ENCODE measurements at regions not wholly inside any gene's neighbourhood (a gene's known extent, or its start where the extent isn't known, plus 50 kb on each side); places are given as distances from the start of the nearest gene placed in this dataset.

DNA sequence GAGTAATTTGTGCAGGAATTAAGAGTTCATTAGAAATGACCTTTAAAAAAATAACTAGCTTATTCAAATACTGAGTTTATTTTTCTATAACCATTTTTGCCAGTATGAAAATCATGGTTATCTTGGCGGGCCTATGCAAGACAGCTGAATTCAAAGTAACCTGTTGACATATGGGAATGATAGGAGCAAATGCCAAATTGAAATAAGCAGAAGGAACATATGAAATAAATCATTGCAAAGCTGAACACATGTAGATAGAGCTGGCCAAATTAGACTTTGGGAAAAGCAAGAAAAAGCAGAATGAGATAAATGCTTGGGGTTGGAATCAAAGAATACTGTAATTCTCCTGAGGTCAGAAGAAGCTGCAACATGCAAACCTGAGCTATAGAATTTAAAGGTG lies 372.5 kb downstream of the ADAMTS20 start:
- no peak for DNase-seq (ENCODE audit: low spot score)

DNA sequence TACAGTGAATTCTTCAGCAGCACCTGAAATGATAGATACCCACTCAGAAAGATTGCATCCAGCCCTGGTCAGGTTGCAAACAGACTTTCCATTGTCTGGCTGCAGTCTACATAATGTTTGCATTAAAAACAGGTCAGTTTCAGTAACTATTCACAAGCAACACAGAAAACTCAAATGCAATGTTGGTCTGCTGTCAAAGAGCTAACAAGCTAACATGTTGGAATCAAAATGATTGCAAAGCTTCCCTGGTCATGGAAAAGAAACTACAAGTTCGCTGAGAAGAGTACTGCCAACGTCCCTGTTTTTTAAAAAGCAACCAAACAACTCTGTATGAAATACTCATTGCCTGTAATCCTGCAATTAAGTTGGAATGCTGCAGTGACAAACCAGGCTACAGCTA lies 374.7 kb downstream of the ADAMTS20 start:
- DNase-seq (ENCODE audit: low spot score), result no peak

DNA sequence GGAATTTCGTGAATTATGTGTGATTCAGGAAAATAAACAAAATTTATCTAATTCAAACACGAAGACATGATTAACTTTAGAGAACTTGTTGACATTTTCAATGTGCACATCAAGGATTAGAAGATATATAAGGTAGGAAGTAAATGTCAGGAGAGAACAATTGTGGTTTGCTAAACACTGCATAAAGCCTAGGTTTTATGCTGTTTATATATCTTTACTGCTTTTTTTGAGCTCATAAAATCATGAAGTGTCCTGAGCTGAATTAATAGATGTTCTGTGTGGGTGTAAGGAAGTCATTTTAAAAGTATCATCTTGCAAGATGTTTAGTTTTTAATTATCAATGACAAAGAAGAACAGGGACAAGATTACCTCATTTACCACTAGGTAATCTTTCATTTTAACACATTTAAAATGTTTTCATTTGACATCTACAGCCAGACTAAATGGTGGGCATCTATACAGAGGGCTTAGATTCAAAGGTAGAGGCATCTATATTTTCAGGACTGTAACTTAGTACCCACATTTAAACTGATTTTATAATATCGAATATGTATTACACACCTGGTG lies 382.8 kb downstream of the ADAMTS20 start:
- DNase-seq (ENCODE audit: low spot score), result no peak

DNA sequence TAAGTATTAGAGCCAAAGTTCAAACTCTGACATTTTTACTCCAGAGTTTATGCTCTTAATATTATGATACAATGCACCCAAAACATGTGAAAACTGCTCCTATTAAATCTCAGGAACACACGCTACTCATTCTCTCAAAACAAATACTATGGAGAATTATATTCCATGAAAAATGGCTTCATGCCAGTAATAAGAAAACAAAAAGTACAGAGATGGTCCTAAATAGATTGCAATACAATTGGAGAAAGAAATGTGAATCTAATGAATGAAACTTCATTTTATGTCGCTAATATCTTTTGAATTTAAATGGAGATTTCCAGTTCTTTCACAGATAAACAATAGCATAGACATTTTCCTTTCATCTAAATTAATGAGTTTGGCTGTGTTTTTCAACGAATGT lies 384.3 kb downstream of the ADAMTS20 start:
- DNase-seq (ENCODE audit: low spot score), result no peak

- no peak for DNase-seq (ENCODE audit: low spot score)
These were observed 386.7 kb downstream of the ADAMTS20 start for GRCh38 chr12:43165351-43165750.

GRCh38 chr12:43162138-43162537 lies 389.9 kb downstream of the ADAMTS20 start:
- DNase-seq (ENCODE audit: low spot score), result no peak

DNA sequence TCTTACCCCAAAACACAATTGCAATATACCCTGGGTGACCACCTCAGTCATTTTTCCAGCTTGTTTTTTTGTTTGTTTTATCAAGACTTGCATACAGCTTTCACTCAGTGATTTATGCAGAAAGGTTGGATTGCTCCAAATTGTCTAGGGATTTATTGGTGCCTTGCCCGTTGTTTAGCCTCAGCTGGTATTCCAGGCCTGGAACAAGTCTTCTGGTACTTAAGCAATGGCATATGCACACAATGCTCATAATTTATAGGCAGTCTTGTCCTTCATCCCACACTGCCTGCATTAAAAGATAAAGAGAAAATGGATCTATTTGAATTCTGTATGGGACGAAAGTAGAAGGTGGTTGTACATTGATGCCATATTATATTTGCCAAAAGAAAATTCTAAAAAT lies 392.5 kb downstream of the ADAMTS20 start:
- DNase-seq (ENCODE audit: low spot score), result no peak

DNA sequence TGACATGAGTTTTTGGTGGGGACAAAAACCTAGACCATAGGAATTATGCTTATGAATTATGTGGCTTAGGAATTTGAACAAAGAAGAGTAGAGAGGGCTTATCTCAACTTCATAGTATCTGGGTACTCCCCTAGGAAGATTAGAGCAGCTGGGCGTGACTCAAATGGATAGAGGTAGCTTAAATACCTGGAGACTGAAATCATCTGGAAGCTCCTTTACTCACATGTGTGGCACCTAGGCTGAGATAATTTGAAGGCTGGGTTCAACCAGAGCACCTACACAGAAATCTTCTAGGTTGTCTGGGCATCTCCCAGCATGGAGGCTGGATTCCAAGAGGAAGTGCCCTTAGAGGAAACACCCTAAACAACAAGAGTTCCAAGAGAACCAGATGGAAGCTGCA lies 393.9 kb downstream of the ADAMTS20 start:
- DNase-seq (ENCODE audit: low spot score), result no peak

DNA sequence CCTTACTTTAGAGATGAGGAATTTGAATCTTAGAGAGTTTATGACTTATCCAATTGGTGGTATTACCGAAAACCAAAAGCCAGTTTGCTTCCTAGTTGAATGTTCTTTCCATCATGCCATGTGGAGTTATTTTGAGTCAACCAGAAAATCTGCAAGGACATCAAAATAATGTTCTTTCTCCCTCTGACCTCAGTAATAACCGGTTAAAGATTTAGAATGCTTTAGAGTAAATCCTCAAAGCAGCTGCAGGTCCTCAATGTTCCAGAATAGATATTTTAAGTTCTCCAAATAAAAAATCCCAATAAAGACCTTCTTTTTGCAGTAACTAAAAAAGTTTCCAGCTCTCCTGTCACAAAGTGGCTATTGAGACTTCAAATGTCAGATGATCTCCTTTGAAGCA lies 396.6 kb downstream of the ADAMTS20 start:
- DNase-seq (ENCODE audit: low spot score), result no peak

DNA sequence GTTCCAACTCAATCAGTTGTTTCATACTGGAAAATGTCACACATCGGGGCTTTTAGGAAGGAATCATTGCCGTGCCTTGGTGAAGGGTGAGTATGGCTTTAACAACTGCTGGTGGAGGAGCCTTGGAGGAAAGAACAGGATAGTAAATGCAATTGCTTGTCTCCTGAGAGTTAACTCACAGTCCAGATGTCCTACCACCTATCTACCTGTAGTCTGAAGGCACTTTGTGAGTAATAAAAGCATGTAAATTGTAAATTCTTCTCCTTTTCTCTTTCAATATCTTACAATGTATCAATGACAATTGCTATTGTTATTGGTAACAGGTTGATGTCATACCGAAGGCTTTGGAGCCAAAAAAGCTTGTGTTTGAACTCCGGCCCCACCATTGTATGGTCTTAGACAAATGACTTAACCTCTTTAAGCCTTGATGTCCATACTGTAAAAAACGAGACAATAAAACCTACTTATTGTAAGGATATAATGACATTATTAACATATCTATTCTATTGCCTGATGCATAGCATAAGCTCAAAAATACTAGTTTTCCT lies 397.4 kb downstream of the ADAMTS20 start:
- no peak for DNase-seq (ENCODE audit: low spot score)

DNA sequence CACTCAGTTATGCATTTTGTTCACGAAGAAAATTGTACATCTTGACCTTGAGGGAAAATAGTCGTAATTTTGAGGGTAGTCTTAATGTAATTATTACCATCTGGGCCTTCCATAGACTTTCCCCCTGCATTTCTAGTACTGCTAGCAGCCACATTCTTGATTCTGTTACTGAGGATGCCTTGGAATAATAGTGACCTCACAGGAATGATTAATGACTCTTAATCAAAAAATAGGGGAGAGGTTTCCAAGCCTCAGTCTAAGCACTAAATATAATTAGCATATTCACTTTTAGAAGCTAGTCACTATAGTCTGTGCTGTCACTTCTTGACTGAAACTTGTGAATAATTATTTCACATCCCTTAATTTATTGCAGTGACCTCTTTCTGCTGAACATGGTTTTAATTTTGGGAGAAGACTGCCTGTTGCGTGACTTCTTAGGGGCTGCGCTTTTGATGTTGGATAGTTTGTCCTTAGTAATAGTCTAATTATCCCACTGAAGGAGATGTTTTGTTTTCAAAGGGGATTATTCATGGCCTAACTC lies 400.5 kb downstream of the ADAMTS20 start:
- DNase-seq (ENCODE audit: low spot score), result peak; percentile 26

GRCh38 chr12:43148691-43149090 lies 403.3 kb downstream of the ADAMTS20 start:
- no peak for DNase-seq (ENCODE audit: low spot score)

- no peak for DNase-seq (ENCODE audit: low spot score)
These were observed 404.1 kb downstream of the ADAMTS20 start for GRCh38 chr12:43147878-43148277.

DNA sequence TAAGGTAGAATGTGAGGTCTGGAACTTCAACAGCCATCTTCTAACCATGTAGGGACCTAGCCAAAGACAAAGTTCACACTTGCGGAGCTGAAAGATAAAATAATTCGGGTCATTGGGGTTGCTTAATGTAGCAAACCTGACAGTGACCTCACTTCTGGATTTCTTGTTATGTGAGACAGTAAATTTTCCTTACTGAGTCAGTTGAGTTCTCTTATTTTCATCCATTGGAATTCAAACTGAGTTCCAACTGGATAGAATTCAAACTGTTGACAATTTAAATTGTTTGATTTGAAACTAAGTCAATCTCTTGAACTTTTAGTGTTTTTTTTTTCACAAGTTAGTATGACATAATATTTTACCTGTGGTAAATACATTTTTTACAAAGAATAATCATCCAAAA lies 406.5 kb downstream of the ADAMTS20 start:
- DNase-seq (ENCODE audit: low spot score), result no peak

DNA sequence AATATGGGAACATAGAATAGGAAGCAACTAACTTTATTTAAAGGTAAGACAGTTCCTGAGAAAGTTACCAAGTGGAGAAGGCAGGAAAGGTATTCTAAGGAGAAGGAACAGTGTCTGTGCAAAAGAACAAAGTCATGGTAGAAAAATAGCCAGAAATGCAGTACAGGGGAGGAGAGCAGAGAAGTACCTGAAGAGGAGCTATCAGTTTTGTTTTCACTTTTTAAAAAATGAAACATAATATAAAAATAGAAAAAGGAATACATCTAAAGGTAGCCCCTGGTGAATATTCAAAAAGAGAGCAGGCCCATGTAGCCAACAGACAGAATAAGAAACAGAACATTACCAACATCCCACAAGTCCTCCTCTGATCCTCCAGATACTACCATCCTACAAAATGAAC lies 408.7 kb downstream of the ADAMTS20 start:
- DNase-seq (ENCODE audit: low spot score), result no peak

GRCh38 chr12:43132291-43132690 lies 419.7 kb downstream of the ADAMTS20 start:
- no peak for DNase-seq (ENCODE audit: low spot score)

DNA sequence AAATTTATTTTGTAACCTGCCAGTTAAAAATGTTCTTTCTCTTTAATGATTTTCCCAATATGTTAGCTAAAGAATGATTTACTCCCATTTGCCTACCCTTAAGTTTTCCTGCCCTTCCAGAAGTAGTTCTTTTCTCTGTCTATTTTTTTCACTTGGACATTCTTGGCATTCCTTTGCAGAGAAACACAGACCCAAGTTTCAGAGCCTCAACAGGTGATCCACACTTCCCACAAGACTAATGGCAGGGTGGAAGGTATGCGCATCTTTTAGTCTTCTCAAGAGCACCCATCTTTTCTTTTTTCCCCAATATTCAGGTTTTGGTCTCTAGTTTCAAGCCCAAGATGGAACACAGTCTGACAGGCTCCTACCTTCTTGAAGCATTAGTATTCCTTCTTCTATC lies 420.7 kb downstream of the ADAMTS20 start:
- no peak for DNase-seq (ENCODE audit: low spot score)

- no peak for DNase-seq (ENCODE audit: low spot score)
These were observed 424.0 kb downstream of the ADAMTS20 start for GRCh38 chr12:43127886-43128549.

- no peak for DNase-seq (ENCODE audit: low spot score)
These were observed 425.2 kb downstream of the ADAMTS20 start for GRCh38 chr12:43126652-43127375.

- DNase-seq (ENCODE audit: low spot score), result no peak
These were observed 428.5 kb downstream of the ADAMTS20 start for GRCh38 chr12:43123461-43123860.

- no peak for DNase-seq (ENCODE audit: low spot score)
These were observed 431.9 kb downstream of the ADAMTS20 start for GRCh38 chr12:43120150-43120549.

DNA sequence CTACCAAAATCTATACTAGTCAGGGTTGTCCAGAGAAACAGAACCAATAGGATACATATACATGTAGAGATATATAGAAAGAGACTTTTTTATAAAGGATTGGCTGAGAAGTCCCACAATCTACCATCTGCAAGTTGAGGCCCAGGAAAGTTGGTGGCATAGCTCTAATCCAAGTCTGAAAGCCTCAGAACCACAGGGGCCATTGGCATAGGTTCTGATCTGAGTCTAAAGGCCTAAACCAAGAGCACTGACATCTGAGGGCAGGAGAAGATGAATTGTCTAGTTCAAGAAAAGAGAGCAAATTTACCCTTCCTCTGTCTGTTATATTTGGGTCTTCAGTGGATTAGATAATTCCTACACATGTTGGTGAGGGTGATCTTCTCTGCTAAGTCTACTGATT lies 433.1 kb downstream of the ADAMTS20 start:
- no peak for DNase-seq (ENCODE audit: low spot score)

GRCh38 chr12:43118234-43118633 lies 433.8 kb downstream of the ADAMTS20 start:
- DNase-seq (ENCODE audit: low spot score), result no peak

Measured in AG08395 (cell line).